DMS114 treated with DMSO at 0.1 percent for 48 hours (cell line): ENCODE measurements at regions not wholly inside any gene's neighbourhood (a gene's known extent, or its start where the extent isn't known, plus 50 kb on each side); places are given as distances from the start of the nearest gene placed in this dataset.

ENCODE experiments used
- DNase-seq: peaks from one replicate; lab custom pipeline; 2025; ENCODE audit not compliant: unreplicated experiment; lab: John Stamatoyannopoulos, UW

DNA sequence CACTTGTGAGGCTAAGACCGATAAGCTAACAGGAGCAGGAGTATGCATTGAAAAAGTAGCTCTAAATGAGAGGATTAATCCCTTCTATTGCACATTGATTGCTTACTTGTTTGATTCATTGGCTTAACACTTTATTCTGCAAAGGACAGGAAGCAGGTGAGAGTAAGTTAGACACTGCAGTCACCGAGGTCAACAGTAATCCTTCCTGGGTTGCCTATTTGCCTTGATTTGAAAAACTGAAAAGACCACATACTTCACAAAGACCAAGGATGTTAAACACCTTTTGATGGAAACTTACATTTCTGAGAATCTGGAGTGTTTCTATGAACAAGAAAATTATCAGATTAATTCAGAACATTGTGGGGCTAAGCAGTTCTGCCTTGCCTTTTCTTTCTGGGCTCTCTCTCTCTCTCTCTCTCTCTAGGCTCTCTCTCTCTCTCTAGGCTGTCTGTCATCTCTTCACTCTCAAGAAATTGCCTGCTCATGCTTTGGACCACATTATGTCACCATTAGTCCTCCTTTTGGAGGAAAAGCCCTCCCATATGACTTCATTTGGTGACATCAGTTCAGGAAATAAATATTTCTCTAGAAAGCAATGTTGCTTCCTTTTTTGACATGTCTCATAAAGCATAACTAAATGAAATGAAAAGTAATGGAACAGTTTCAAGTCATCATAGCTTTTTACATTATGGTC, 103.8 kb downstream of the TNFSF18 start:
- no peak for DNase-seq

DNA sequence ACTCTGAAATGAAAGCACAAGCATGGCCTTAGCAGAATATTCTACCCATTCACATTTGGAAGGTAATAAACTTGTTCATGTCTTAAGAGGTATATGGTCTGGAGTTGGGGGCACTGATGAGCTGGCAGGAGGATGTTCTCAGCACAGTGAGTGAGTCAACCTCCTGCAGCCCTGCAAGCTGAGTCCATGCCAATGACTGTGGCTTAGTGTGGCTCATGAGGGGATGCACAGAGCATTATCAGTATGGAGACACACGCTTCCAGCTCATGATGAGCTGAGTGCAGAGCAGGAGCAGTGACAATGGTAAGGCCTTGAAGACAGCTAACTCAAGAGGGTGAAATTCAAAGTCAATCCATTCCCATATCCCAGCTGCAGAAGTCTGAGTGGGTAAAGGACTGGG, 102.3 kb downstream of the TNFSF18 start:
- no peak for DNase-seq

DNA sequence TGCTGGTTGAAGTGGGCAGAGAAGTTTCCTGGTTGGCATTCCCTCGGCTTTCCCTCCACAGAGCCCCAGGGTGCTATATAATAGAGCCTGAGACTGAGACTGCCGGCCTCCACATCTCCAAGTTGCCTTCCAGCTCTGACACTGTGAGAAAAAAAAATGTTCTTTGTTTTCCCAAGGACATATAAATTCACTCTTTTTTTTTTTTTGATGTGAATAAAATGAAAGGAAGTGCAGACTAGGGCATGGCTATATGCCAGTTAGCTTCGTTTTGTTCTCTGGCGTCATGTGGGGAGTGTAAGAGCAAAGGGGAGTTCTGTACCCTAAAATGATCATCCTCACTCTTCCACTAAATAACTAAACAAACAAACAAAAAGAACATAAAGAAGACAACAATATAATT, 101.6 kb downstream of the TNFSF18 start:
- DNase-seq: no peak

DNA sequence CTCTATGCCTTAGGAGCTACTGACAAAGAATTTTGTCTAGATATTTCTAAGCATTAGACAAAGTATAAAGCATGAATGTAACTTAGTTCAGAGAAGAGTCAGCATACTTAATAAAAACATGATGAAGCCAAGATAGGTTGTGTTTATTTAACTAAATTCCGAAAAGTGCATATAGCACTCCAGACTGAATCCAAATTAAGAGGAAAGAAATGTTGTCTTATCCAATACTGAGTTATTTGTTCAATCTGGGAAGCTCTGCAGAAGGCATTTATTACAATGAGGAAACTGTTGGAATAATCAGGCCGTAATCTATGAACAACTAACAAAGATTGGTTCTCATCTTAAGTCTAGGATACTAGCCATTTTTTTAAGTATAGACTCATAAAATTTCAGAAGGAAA, 100.2 kb downstream of the TNFSF18 start:
- DNase-seq: no peak

DNA sequence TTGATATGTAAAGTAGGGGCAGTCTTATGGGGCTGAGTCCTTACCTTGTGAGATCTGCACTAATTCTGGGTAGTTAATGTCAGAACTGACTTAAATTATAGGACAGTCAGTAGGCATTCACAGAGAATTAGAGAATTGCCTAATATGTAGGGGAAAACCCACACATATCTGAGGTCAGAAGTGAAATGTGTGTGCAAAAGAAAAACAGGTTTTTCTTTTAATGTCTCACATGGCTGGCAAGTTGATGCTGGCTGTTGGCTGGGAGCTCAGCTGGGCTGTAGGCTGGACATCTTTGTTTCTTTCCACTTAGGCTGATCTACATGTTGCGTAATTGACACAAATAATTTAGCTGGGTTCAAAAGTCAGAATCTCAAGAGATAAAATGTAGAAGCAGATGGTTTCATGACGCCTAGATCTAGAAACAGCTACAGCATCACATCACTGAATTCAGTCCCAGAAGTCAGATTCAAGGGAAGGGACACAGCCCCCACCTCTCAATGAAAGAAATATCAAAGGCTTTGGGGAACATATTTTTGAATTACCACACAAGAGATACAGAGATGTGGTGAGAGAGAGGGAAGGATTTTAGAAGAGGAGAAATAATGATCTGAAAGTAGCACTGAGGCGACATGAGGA, 98.9 kb downstream of the TNFSF18 start:
- no peak for DNase-seq

DNA sequence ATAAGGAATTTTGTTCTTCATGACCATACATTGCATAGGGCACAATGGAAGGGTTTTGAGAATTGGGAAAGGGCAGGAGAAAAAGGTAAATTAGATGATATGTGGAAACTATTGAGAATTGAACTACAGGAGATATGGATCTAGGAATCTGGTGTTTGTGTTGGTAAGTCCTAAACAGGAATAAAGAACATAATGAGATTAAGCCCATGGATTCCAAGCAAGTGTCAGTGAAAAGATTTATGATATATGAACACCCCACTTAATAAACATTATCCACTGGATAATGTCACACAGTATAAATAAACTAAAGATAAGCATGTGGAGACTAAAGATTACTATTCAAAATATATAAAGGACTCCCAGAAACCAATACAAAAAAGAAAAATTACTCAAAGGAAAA, 98.2 kb downstream of the TNFSF18 start:
- DNase-seq: no peak

DNA sequence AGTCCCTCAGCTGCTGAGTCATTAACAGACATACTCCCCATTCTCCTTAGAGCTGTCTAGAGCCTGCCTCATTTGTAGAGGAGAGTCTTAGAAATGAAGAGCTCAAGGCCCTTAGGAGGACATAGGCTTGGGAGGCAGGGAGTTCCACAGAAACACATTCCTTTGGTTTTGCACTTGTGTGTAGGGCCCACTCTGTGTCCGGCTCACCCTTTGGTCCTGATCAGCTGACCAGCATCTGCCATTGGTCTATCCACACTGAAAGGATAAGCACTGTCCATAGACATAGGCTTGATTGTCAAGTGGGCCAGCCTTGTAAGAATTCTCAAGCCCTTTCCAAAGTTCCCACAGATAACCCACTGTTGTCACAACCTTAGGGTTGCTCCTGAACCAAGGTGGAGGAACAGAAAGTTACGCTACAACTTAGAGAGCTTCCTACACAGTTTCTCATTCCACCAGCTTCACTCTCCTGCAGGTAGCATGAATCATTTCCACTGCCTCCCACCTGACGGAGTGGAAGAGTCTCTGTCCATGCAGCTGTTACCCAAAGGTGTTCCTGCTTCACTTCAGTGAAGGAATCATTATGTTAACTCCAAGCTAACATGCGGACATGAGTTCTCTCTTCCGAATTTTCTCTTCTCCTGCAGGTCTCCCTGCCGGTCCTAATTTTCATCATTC, 96.1 kb downstream of the TNFSF18 start:
- DNase-seq: no peak

DNA sequence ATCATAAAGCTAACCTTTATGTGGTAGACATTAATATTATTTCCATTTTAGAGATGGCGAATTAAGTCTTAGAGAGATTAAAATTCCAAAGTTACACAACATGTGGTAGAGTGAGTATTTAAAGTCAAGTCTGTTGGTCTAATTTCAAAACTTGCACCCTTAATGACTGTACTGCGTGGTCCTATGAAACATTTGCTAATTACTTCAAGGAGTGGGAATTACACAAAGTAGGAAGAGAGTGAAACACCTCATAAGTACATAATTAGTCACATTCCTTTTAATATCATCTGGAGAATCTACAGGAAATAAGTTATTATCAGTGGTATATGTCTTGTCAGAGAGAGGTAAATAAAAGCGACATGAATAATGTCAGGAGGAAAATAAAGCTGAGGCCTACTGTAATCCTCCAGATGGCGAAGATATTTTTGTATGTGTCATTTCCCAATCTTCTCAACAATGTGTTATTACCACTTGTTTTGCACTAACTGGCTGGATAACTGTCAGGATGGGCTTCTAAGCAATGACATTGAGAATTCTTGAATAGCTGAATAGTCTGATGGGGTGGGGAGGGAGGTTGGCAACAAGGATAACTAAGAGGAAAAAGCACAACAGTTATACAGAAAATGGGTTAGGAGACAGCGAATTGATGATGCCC, 95.5 kb downstream of the TNFSF18 start:
- no peak for DNase-seq

DNA sequence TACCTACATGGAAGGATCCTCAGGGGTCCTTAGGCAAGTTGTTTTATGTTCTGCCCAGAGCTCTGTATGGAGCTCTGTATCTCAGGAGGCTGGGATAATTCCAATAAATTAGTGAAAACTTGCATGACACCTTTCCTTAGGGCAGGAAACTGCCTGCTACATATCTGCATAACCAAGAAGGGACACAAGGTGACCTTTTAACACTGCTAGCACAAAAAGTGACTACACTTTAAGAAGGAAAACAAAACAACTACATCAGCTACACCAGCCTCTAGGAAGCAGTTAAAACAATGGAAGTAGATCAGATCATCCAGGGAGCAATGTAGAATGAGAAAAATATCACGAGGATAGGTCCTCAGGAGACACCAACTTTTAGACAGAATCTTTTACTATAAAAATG, 93.9 kb downstream of the TNFSF18 start:
- no peak for DNase-seq

DNA sequence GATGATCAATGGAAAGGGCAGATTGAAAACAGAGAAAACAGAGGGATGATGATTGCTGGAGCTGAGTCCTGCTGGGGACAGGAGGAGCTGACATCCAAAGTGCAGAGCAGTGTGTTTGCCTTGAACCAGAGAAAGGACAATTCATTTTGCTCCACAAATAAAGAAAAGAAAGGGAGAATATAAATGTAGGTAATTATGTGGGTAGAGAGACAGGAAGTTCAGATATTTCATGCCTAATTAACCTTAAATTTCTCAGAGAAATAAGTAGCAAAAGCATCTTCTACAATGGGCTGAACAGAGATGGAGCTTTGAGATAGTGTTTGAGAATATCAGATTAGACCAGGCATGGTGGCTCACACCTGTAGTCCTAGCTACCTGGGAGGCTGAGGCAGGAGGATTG, 93.2 kb downstream of the TNFSF18 start:
- DNase-seq: no peak

DNA sequence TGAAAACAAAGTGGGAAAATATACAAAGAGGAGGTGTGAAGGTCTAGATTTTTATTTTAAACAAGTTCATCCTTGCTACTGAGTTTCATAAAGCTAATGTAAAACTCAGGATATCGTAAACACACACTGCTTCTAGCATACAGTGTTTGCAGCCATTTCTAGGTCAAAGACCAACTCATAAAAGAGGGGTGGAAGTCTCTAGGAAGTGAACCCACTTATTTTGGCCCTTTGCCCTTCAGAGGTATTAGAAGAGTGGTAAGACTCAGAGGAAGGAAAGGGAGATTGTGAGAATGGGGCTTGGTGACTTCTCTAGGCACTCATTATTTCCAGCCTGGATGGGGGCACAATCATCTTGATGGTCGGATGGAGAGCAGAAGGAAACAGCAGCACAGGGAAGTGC, 91.2 kb downstream of the TNFSF18 start:
- no peak for DNase-seq

DNA sequence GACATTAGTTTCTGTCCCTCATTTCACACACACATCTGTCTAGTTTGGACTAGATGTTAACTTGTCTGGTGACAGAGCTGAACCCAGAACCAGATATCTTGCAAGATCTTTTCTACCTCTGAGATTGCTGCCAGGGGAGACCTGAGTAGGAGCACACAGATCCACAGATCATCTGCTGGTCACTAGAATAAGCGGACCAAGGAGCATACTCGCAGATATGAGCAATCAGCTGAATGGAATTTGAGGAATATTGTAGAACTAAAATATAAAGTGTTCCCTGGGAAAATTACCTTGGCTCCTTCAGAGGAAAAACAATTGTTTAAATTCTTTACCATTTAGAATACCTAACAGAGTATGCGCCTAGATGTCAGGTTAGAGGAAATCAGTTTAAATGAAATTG, 90.7 kb downstream of the TNFSF18 start:
- no peak for DNase-seq

DNA sequence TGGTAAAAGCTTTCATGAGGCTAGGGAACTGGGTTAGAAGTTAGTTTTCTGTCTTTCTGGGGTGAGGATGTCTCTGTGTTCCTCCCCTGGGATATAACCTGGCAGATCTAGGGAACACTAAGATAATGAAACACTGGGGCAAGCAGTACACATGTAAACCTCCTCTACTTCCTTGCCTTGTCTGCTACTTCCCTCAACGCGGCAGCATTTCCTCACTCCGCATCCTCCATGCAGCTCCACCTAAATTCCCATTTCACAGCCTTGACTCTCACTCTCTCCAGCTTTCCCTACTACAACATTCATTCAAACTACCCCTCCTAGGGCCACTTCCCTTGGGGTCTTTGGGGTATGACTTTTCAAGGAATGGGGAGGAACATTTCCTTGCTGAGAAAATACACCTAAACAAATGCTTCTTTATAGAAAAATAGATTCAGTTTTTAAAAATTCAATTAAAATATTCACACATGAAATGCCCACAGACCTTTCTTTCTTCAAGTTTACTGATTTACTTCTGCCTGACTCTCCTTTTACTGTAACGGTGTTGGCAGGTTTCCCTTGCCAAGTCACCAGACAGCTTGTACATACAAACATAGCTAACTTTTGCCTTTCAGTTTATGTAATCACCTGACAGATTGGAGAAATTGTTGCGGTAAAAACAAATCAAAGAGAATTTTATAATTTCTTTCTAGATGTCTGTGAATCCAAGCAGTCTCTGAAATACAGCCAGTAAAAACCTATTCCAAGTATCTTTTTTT, 90.1 kb downstream of the TNFSF18 start:
- DNase-seq: no peak

DNA sequence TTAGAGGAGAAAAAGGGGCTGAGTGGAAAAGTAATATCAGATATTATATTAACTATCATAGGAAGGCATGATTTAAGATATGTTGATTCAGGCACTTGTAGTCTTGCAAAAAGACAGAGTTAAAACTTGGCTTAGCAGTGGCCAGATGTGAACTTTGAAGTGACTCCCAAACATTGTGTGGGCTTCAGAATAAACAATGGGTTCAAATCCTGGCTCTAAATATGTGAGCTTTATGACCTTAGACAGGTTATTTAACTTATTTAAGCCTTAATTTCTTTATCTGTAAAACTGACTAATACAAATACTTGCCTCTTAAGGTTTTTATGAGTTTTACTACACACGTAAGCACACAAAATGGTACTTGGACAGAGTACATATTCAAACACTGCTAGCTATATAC, 85.9 kb downstream of the TNFSF18 start:
- no peak for DNase-seq

DNA sequence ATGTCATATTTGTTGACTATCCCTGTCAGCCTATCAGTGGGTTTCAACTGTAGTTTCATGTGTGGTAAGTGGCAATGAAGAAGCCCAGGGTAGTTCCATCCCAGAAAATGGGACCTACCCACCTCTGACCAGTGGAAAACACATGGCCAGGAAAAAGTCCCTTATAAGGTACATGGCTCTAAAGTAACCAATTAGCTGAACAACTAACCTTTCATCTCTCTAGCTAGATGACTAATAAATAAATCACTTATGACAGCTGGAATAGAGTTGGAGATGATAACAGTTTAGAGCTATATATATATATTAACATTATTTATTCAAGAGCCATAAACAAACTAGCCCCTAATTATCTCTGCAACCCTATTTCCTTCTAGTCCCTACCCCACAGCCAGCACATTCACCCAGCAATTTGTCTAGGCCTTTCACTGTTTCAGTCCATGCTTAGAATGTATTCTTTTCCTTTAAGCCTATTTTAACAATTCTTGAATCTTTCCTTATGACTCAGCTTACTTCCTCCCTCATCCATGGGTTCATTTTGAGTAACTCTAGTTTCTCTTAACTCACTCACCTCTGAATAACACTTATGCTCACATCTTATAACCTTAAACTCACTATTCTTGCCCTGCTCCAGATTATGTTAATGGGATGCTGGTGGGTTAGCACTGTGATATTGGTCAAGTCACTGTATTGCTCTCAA, 83.7 kb downstream of the TNFSF18 start:
- no peak for DNase-seq

DNA sequence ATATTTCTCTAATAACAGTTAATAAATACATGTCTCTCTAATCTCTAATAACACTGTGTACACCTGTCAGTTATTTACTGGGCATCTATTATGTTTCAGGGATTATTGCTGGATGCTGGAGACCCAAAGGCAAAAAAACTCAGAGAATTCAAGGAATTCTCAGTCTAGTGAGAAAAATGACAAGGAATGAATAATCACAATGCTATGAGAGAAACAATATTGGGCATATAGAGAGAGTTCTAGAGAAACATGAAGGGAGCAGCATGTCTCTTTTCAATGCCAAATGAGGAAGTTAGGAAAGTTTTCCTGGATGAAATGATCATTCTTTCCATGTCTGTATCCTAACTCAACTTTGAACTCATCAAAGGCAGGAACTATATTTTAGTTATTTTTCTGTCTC, 82.8 kb downstream of the TNFSF18 start:
- no peak for DNase-seq

DNA sequence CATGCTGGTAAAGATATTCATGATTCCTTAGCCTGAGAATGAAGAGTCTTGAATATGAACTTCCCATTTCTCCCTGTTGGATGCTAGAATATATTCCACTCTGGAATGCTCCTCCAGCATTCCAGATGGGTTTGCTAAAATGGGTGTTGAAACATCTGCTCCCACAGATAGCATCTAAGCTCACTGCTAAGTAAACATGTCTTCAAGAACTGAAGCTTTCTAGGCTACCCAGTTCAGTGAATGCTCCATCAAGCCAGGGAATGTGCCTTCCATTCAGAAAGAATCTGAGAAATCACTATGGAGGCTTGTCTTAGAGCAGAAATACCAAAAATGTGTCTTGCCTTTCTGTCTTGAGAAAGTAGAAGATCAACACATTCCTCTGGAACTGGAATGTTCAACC, 81.1 kb downstream of the TNFSF18 start:
- DNase-seq: no peak

DNA sequence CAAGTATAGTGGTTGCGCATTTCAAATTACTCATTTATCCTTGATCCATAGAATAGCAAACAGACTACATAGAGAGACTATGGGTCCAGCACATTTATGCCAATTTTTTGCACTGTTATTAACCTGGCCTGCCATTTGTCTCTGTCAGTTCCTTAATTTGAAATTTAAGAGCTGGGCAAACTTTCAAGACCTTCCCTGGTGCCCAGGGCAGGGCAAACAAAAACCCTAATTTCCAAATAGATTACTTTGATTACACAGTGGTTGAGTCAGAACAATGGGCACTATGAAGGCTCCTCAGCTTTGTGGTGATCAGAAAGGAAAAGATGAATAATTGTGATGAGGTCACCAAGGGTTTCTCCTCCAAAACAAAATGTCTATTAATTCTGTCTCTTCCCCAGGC, 80.6 kb downstream of the TNFSF18 start:
- DNase-seq: no peak

DNA sequence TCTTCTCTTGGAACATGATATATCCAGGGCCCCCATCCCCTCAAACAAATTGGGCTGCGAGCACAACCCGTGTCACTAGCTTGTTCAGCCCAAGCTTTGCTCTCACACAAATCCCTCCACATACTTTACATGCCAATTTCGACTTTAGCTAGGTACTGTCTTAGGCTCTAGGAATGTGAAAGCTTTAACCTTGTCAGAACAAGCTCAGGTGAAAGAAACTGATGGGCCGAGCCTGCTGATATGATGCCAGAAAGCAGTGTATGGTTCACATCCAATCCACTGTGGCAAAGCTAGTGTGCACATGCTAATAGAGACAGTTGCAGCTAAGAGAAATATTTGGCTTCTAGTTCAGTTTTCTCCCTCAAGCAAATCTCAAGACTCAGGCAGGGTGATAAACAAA, 79.5 kb downstream of the TNFSF18 start:
- no peak for DNase-seq

DNA sequence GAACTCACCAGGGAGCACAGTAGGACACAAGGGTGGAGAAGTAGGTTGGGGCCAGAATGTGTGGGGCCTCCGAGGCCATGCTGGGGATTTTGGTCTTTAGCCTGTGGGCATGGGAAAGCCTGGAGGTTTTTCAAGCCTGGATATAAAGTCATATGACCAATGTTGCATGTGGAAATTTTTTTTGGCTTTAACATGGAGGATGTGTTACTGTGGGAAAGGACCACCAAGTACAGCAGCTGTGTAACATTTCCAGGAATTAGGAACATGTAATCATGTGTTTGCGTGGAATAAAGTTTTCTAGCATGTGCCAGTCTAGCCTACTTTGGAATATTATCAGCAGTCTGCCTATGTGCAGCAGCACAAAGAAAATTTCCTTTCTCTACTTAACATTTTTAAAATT, 78.5 kb downstream of the TNFSF18 start:
- DNase-seq: no peak

DNA sequence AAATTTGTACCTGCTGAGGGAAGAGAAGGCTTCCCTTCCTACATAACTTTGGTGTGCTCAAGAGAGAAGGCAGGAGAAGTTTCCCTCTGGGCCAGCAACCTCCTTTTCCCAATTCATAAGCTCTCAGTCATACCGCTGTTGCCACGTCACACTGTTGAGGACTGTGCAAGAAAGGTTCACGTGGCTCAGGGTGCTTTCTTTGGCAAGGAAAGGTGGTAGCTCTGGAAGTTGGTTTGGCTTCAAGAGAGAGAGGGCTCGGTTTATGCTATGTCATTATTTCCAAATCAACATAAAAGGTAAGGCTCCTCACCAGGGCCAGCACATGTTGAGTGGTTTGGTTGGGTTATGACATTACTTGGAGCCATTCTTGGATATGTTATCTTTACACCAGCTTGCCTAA, 77.3 kb downstream of the TNFSF18 start:
- DNase-seq: no peak
